ENCODE measurements at regions not wholly inside any gene's neighbourhood (a gene's known extent, or its start where the extent isn't known, plus 50 kb on each side); places are given as distances from the start of the nearest gene placed in this dataset.
A peak's percentile ranks its signal among the peaks of the same experiment; 100 is the strongest.

- no peak for TF ChIP-seq EZH2 (IDR thresholded peaks at IDR 0.05; ENCODE audit: insufficient read depth, poor library complexity, severe bottlenecking)
- TF ChIP-seq EZH2phosphoT487 (IDR thresholded peaks at IDR 0.05; ENCODE audit: insufficient read depth, low read depth) = peak; percentile 74; the same call in 1 of the 2 replicates
Measured at GRCh38 chr3:117706037-117706436, 996.5 kb downstream of the TUSC7 start.

Measured in GM23248 (cell line).